Natural killer cell treated with Interleukin-12 subunit alpha and Interleukin-12 subunit beta and Interleukin-15 and Interleukin-18, amount 100 ng/mL, for 72 hours (primary cell): ENCODE measurements at regions not wholly inside any gene's neighbourhood (a gene's known extent, or its start where the extent isn't known, plus 50 kb on each side); places are given as distances from the start of the nearest gene placed in this dataset.

ENCODE experiments used
- ATAC-seq, 2 donors: fragments of 150-1000 bp; cut with Tn5 transposase in 1 of 2; sonication (Bioruptor Pico), chemical (Tn5 transposase) in 1 of 2; 2 replicates each; pipeline ENCODE4 v1.10.0; 2021
- DNase-seq: peaks from one replicate; pipeline ENCODE4 v3.0.0; 2022; ENCODE audit warnings: low spot score
- H3K27ac Mint-ChIP-seq, 2 donors: 1 replicate in 1 of 2; 2 replicates in 1 of 2; pipeline ENCODE4 v1.8.0; 2022; ENCODE audit warnings: mixed read lengths in 2 of 2, mild to moderate bottlenecking in 1 of 2, moderate library complexity in 1 of 2
- H3K27me3 Mint-ChIP-seq, 2 donors: 1 replicate in 1 of 2; 2 replicates in 1 of 2; pipeline ENCODE4 v1.8.0; 2022; ENCODE audit warnings: mixed read lengths in 2 of 2
- H3K36me3 Mint-ChIP-seq: one replicate; pipeline ENCODE4 v1.8.0; 2022; ENCODE audit warnings: mixed read lengths
- H3K4me1 Mint-ChIP-seq, 2 donors: 1 replicate in 1 of 2; 2 replicates in 1 of 2; pipeline ENCODE4 v1.8.0; 2022; ENCODE audit warnings: low read depth in 2 of 2, mixed read lengths in 2 of 2, mild to moderate bottlenecking in 1 of 2
- H3K4me3 Mint-ChIP-seq: one replicate; pipeline ENCODE4 v1.8.0; 2022; ENCODE audit warnings: mixed read lengths
- H3K9me3 Mint-ChIP-seq: 2 replicates; pipeline ENCODE4 v1.8.0; 2022; ENCODE audit warnings: mixed read lengths

DNA sequence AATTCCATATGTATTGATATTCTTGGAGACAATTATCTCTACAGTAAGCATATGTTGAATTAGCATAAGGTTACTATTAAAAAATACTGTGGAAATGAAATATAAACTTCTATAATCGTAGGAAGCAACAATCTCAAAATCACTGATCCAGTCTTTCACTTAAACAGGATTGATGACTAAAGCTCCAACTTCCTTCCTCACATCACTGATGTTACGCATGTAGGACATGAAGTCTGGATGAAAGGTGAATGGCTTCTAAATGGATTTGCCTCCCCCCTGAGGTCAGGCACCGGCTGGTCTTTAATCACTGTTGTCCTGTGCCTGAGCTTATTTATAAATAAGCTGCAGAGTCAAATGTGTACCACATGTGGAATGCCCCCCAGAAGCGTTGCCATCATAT, 157.1 kb upstream of the NFIB start:
- Mint-ChIP-seq H3K27me3 (no peaks in the 10 kb centered on the region), H3K4me3 (no peak overlapping the region), H3K4me1 (no peaks in the 10 kb centered on the region), H3K36me3 (no peaks in the 10 kb centered on the region), H3K27ac (no peak overlapping the region), H3K9me3 (peaks cover 3% of the 10 kb centered on the region)
- ATAC-seq (no peak), DNase-seq (no peak)

DNA sequence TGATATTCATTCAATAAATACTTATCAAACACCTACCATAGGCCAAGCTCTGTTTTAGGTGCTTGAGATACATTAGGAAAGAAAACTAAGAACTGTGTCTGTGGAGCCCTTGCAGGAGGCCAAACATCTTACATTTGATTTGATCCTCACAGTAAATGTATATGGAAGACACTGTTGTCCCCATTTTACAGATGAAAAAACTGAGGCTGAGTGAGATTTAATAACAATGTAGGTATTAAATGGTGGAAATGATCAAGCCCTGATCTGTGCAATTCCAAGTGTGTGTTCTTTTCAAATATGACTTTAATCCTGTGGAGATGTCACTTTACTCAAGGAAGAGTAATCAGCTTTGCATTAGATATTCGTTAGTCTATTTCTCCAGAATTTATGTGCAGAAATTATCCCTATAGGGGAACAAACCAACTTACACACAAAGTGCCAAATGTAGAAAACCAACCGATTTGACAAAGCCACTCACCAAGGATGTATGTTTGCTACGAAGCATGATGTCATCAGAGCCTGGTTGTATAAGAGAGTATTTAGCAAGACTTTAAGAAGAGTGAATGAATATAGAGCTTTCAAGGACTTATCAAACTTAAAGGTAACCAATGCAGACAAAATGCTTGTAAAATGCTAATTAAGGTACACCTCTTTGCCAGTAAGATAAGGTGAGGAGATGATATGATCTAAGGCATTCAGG, 153.9 kb upstream of the NFIB start:
- ATAC-seq: no peak
- Mint-ChIP-seq H3K27me3 (no peaks in the 10 kb centered on the region), H3K4me3 (no peak overlapping the region)

DNA sequence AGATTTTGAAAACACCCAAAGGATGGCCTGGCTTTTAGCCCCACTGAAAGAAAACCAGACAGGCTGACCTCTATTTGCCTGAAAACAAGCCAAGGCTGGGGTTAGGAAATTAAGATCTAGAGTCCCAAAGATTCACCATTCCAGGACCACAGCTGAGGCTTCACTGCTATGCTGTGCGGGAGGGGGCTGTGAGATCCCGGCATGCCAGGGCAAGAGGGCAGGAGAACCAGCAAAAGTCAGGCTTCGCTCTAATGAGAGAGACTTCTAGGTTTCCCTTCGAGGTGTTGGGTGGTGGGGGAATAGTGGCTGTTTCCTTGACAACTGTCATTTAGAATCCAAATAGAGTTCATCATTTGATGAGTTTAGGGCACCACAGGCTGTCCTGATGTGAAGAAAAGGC, 152.9 kb upstream of the NFIB start:
- H3K27me3 Mint-ChIP-seq: no peaks in the 10 kb centered on the region
- DNase-seq (no peak), ATAC-seq (no peak)
- H3K27ac Mint-ChIP-seq: no peak overlapping the region
- H3K4me3 Mint-ChIP-seq: no peak overlapping the region
- H3K9me3 Mint-ChIP-seq: peaks cover 3% of the 10 kb centered on the region
- H3K36me3 Mint-ChIP-seq: no peaks in the 10 kb centered on the region
- no peaks in the 10 kb centered on the region for H3K4me1 Mint-ChIP-seq

More for the DNA sequence above, 153.9 kb upstream of the NFIB start:
- Mint-ChIP-seq H3K36me3 (no peaks in the 10 kb centered on the region), H3K27ac (no peak overlapping the region), H3K4me1 (no peaks in the 10 kb centered on the region), H3K9me3 (peaks cover 3% of the 10 kb centered on the region)
- no peak for DNase-seq

DNA sequence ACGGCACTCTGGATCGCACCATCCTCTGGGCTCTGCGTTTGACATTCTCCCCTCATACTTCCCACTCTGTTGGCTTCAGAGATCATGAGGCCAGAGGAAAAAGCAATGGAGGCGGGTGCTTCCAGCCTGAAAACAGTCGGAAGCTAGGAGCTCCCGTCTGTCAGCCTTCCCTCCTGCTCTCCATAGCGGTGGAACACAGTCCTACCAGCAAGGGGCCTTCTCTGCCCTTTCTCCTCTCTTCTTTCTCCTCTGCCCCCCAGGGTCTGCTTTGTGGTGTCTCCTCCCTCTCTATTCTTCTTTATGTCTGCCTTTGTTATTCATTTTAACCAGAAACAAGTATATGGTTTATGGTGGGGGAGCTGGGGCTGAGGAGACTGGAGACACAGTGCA, 152.5 kb upstream of the NFIB start:
- ATAC-seq: no peak
- H3K4me1 Mint-ChIP-seq: no peaks in the 10 kb centered on the region
- no peaks in the 10 kb centered on the region for H3K27me3 Mint-ChIP-seq
- H3K4me3 Mint-ChIP-seq: no peak overlapping the region
- DNase-seq: no peak
- H3K9me3 Mint-ChIP-seq: peaks cover 3% of the 10 kb centered on the region
- no peaks in the 10 kb centered on the region for H3K36me3 Mint-ChIP-seq
- H3K27ac Mint-ChIP-seq: no peak overlapping the region

DNA sequence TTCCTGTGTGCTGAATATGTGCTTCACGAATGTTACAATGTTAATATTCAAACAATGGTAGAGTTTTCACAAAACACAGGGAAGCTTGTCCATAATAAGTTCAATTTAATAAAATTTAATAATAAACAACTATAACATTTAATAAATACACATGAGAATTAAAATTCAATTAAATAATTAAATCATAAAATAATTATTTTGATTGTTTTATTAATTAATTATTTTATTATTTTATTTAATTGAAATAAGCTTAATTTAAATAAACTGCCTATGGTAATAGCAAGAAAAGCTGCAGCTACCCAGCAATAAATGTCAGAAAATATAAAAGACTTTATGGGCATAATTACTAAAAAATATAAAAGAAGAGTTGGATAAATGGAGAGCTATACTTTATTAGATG, 149.0 kb upstream of the NFIB start:
- ATAC-seq (no peak), DNase-seq (no peak)
- H3K36me3 Mint-ChIP-seq: no peaks in the 10 kb centered on the region
- H3K4me1 Mint-ChIP-seq: no peaks in the 10 kb centered on the region
- no peak overlapping the region for H3K4me3 Mint-ChIP-seq
- peaks cover 9% of the 10 kb centered on the region for H3K9me3 Mint-ChIP-seq
- H3K27me3 Mint-ChIP-seq: no peaks in the 10 kb centered on the region
- H3K27ac Mint-ChIP-seq: no peak overlapping the region

DNA sequence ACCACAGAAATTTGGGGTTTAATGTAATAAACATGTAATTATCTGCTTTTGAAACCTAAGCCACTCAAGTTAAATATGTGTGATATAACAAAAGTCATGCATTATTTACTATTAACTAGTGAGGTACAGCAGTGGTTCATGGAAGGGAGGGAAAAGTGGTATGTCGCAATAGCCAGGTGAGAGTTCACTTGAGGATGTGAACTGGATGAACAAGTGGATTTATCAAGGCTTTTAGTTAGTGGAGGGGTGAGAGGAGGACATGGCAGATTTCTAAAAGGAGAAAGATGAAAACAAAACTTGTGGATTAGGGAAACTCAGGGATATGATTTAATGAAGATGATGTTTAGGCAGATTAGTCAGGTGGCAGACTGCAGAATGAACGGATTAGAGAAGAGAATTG, 141.3 kb upstream of the NFIB start:
- DNase-seq: no peak
- no peaks in the 10 kb centered on the region for H3K36me3 Mint-ChIP-seq
- H3K4me1 Mint-ChIP-seq: no peaks in the 10 kb centered on the region
- peaks cover 5 to 14% of the 10 kb centered on the region in 2 donors for H3K27me3 Mint-ChIP-seq
- no peak for ATAC-seq
- peaks cover 4% of the 10 kb centered on the region for H3K9me3 Mint-ChIP-seq
- no peak overlapping the region for H3K4me3 Mint-ChIP-seq
- no peak overlapping the region for H3K27ac Mint-ChIP-seq

DNA sequence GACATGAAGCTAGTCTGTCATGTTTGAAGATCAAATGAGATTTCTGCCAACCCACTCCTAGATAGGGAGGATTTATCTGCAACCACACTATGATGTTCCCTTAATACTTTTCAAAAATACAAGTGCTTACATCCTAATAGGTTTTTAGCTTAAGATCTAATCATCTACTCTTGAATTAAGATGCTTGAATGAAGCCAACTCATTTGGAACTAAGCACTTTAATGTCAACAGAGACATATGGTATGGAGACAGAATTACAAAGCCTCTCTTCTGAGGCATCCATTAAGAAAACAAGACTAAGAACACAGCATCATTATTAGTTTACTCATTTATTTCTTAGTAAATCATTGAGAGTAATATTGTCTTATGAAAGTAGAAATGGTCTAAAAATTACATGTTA, 139.3 kb upstream of the NFIB start:
- no peak overlapping the region for H3K27ac Mint-ChIP-seq
- peaks cover 4% of the 10 kb centered on the region for H3K36me3 Mint-ChIP-seq
- no peak for DNase-seq
- H3K9me3 Mint-ChIP-seq: peaks cover 4% of the 10 kb centered on the region
- no peaks in the 10 kb centered on the region for H3K4me1 Mint-ChIP-seq
- no peak for ATAC-seq
- H3K4me3 Mint-ChIP-seq: no peak overlapping the region
- peaks cover 5 to 26% of the 10 kb centered on the region in 2 donors for H3K27me3 Mint-ChIP-seq

DNA sequence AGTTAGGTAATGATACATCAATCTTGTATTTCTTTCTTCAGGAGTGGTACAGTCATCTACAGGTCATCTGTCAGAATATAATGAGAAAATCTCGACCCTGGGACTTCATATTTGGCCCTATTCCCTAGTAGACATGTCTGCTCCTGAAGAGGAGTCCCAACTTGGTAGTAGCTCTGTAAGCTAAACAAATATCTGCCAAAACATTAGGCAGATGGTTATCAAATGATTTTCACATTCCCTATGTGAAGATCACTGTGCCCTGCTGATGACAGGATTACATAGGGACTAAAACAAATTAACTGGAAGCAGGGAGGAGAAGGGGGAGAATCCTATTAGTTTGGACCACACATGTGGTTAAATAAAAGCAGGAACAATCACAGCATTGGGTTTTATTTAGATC, 138.6 kb upstream of the NFIB start:
- ATAC-seq: no peak
- no peak overlapping the region for H3K4me3 Mint-ChIP-seq
- peaks cover 4% of the 10 kb centered on the region for H3K36me3 Mint-ChIP-seq
- no peaks in the 10 kb centered on the region for H3K4me1 Mint-ChIP-seq
- H3K9me3 Mint-ChIP-seq: peaks cover 4% of the 10 kb centered on the region
- H3K27ac Mint-ChIP-seq: no peak overlapping the region
- DNase-seq: no peak
- peaks cover 5 to 26% of the 10 kb centered on the region in 2 donors for H3K27me3 Mint-ChIP-seq

DNA sequence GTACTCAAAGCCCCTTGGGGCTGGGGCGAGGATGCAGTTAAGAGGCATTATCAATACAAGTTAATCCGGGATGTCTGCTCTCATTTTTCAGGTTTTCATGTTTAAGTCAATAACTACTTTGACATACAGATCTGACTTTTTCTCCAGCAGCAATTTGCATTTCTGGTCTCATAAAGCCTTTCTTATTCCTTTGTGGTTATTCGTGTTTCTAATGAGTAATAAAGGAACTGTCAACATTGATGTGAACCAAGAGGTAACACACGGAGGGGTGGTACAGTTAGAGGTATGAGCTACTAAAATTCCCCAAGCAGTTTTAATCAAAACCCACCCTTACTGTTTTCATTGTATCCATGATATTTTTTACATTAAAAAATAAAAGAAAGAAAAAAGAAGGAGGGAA, 138.0 kb upstream of the NFIB start:
- Mint-ChIP-seq H3K36me3 (peaks cover 4% of the 10 kb centered on the region), H3K4me3 (no peak overlapping the region), H3K4me1 (no peaks in the 10 kb centered on the region), H3K27ac (no peak overlapping the region), H3K27me3 (peaks cover 5 to 26% of the 10 kb centered on the region in 2 donors), H3K9me3 (peaks cover 4% of the 10 kb centered on the region)
- ATAC-seq (no peak), DNase-seq (no peak)

DNA sequence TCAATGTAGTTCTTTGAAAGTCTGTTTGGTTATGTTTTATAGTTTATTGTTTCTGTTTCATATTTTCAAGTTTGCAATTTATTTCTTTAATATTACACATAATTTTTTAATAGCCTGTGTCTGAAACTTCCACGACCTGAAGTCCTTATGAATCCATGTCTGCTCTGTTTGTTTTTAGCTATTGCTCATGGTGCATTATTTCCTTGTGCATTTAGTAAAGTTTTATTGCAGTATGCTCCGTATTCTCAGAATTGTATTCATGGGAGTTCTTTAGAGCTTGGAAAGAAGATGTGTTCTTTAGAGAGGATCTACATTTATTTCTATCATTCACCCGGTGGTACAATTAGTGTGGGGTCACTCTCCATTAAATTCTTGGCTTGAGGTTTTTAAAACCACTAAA, 133.2 kb upstream of the NFIB start:
- no peaks in the 10 kb centered on the region for H3K9me3 Mint-ChIP-seq
- no peak overlapping the region for H3K27ac Mint-ChIP-seq
- ATAC-seq: no peak
- H3K36me3 Mint-ChIP-seq: peaks cover 4% of the 10 kb centered on the region
- DNase-seq: no peak
- H3K4me3 Mint-ChIP-seq: no peak overlapping the region
- H3K4me1 Mint-ChIP-seq: no peaks in the 10 kb centered on the region
- peaks cover 0 to 18% of the 10 kb centered on the region in 2 donors for H3K27me3 Mint-ChIP-seq

DNA sequence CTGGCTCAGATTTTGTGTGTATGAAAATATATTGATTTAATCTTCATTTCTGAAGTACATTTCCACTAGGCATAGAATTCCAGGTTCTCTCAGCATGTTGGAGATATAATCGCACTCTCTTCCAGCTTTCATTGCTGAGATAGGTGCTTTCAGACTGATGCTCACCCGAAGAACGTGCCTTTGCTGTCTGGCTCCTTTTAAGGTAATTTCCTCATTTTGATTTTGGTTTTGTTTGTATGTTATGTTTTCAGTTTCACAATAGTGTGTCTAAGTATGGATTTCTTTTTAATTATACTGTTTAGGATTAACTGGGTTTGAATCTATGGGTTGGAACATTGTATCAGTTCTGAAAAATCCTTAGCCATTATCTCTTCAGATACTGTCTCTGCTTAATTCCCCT, 132.0 kb upstream of the NFIB start:
- no peak overlapping the region for H3K4me3 Mint-ChIP-seq
- ATAC-seq (no peak), DNase-seq (no peak)
- no peaks in the 10 kb centered on the region for H3K9me3 Mint-ChIP-seq
- peaks cover 4% of the 10 kb centered on the region for H3K36me3 Mint-ChIP-seq
- H3K27me3 Mint-ChIP-seq: peaks cover 0 to 18% of the 10 kb centered on the region in 2 donors
- H3K4me1 Mint-ChIP-seq: no peaks in the 10 kb centered on the region
- H3K27ac Mint-ChIP-seq: no peak overlapping the region

DNA sequence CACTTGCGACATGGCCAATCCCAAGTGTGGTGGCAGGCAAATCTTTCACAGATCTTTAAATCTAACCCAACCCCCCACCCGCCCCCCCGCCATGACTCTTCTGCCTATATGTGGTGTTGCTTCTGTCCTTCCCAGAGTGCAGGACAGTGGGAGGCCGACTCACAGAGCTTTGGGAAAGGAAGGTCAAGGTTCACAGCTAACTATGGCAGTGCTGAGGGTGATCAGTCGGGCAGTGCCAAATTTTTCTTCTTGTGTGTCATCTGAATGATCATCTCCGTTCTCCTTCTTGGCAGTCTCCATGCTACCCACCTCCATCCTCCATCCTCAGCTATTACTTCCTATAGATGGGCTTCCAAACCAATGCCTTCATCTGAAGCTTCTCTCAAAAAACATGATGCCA, 129.0 kb upstream of the NFIB start:
- Mint-ChIP-seq H3K4me1 (no peaks in the 10 kb centered on the region), H3K36me3 (no peaks in the 10 kb centered on the region), H3K27me3 (peaks cover 0 to 2% of the 10 kb centered on the region in 2 donors), H3K4me3 (no peak overlapping the region), H3K9me3 (no peaks in the 10 kb centered on the region), H3K27ac (no peak overlapping the region)
- DNase-seq (no peak), ATAC-seq (no peak)

DNA sequence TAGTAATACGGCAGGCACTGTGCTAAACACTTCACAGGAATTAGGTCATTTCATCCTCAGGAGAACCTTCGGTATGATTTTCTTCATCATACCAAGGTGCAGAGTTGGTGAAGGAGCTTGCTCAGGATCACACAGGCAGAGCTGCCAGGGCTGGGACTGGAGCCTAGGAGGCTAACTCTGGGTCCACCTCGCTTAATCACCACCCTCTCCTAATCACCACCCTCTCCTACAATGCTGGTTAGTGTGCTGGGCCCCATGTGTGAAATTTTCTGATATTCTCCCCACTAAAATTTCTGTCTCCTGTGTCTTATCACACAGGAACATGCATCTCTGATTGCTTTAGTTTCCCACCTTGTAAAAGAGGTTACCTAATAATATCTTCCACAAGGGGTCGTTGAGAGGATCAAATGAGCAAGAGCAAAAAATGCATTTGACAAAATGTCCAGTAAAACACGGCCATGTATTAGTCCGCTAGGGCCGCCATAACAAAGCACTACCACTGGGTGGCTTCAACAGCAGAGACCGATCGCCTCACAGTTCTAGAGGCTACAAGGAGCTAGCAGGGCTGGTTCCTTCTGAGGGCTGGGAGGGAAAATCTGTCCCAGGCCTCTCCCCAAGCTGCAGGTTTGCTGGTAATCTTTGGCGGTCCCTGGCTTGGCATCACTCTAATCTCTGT, 128.2 kb upstream of the NFIB start:
- no peaks in the 10 kb centered on the region for H3K4me1 Mint-ChIP-seq
- no peak for ATAC-seq
- H3K9me3 Mint-ChIP-seq: no peaks in the 10 kb centered on the region

DNA sequence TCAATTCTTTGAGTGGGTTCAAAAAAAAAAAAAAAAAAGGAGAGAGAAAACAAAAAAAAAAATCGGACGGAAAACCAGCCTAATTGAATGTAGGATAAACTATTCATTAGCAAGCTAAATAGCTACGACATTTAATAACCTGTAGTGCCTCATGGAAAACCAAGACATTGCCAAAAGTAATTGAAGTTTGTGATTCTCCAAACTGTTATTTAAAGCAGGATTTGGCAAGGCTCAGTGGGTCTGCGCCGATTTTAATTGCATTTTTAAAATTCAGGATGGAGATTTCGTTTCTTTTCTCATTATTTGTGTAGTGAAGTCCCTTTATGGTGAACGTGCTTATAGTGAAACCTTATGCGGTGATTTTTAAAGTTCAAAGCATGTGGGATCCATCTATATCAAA, 127.2 kb upstream of the NFIB start:
- no peak for ATAC-seq
- Mint-ChIP-seq H3K9me3 (no peaks in the 10 kb centered on the region), H3K4me3 (no peak overlapping the region), H3K27ac (no peak overlapping the region), H3K36me3 (no peaks in the 10 kb centered on the region), H3K27me3 (peaks cover 7 to 8% of the 10 kb centered on the region in 2 donors), H3K4me1 (no peaks in the 10 kb centered on the region)
- DNase-seq: no peak

More for the DNA sequence above, 128.2 kb upstream of the NFIB start:
- H3K36me3 Mint-ChIP-seq: no peaks in the 10 kb centered on the region
- no peak overlapping the region for H3K4me3 Mint-ChIP-seq
- H3K27ac Mint-ChIP-seq: no peak overlapping the region
- no peak for DNase-seq
- peaks cover 3 to 7% of the 10 kb centered on the region in 2 donors for H3K27me3 Mint-ChIP-seq

DNA sequence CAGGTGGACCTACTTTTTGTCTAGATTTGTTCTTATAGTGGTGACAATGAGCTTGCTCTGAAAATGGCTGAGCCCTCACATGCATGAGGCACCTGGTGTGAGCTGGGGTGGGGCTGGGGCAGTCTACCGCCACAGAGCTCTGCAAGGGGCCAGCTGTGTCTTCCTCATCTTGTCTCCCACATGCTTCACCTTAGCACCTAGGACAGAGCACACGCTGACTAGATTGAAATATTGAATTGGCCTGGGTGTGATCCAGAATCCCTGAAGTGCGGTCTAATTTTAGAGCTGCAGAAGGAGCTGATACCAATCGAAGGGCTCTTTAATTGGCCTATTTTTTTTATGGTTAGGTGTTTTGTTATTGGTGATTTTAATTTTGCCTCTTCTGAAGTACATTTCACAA, 126.1 kb upstream of the NFIB start:
- Mint-ChIP-seq H3K4me3 (no peak overlapping the region), H3K27me3 (peaks cover 7 to 11% of the 10 kb centered on the region in 2 donors), H3K27ac (no peak overlapping the region), H3K36me3 (no peaks in the 10 kb centered on the region), H3K9me3 (no peaks in the 10 kb centered on the region), H3K4me1 (no peaks in the 10 kb centered on the region)
- DNase-seq (no peak), ATAC-seq (no peak)
